GM12878 (cell line): ENCODE measurements at regions not wholly inside any gene's neighbourhood (a gene's known extent, or its start where the extent isn't known, plus 50 kb on each side); places are given as distances from the start of the nearest gene placed in this dataset.

Source experiments
- IKZF2 ChIP-seq, 2 experiments: fragments of 450-650 bp; IDR thresholded peaks; 2 replicates each; pipeline ENCODE4 v1.6.1; 2017; ENCODE audit warnings: mild to moderate bottlenecking in 2 of 2, moderate library complexity in 2 of 2
- ZBTB33 ChIP-seq: fragments of 450-650 bp; IDR thresholded peaks from 2 replicates; pipeline ENCODE4 v1.6.1; 2017; ENCODE audit warnings: mild to moderate bottlenecking
- TF ChIP-seq, protein P1 (sequence below): IDR thresholded peaks from 2 replicates; pipeline ENCODE4 v1.6.1; 2012; ENCODE audit warnings: improper control_type of control experiment, low read depth, low read length; ENCODE audit not compliant: insufficient replicate concordance
- TF ChIP-seq, protein P2 (sequence below): IDR thresholded peaks from 2 replicates; pipeline ENCODE4 v1.6.1; 2012; ENCODE audit warnings: low read length, inconsistent platforms

GRCh38 chr5:54766748-54767147 is 218.6 kb downstream of the ESM1 start (continued):
- no peak for TF ChIP-seq ZBTB33
- TF ChIP-seq, protein P1, sequence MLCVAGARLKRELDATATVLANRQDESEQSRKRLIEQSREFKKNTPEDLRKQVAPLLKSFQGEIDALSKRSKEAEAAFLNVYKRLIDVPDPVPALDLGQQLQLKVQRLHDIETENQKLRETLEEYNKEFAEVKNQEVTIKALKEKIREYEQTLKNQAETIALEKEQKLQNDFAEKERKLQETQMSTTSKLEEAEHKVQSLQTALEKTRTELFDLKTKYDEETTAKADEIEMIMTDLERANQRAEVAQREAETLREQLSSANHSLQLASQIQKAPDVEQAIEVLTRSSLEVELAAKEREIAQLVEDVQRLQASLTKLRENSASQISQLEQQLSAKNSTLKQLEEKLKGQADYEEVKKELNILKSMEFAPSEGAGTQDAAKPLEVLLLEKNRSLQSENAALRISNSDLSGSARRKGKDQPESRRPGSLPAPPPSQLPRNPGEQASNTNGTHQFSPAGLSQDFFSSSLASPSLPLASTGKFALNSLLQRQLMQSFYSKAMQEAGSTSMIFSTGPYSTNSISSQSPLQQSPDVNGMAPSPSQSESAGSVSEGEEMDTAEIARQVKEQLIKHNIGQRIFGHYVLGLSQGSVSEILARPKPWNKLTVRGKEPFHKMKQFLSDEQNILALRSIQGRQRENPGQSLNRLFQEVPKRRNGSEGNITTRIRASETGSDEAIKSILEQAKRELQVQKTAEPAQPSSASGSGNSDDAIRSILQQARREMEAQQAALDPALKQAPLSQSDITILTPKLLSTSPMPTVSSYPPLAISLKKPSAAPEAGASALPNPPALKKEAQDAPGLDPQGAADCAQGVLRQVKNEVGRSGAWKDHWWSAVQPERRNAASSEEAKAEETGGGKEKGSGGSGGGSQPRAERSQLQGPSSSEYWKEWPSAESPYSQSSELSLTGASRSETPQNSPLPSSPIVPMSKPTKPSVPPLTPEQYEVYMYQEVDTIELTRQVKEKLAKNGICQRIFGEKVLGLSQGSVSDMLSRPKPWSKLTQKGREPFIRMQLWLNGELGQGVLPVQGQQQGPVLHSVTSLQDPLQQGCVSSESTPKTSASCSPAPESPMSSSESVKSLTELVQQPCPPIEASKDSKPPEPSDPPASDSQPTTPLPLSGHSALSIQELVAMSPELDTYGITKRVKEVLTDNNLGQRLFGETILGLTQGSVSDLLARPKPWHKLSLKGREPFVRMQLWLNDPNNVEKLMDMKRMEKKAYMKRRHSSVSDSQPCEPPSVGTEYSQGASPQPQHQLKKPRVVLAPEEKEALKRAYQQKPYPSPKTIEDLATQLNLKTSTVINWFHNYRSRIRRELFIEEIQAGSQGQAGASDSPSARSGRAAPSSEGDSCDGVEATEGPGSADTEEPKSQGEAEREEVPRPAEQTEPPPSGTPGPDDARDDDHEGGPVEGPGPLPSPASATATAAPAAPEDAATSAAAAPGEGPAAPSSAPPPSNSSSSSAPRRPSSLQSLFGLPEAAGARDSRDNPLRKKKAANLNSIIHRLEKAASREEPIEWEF, result no peak
- TF ChIP-seq, protein P2, sequence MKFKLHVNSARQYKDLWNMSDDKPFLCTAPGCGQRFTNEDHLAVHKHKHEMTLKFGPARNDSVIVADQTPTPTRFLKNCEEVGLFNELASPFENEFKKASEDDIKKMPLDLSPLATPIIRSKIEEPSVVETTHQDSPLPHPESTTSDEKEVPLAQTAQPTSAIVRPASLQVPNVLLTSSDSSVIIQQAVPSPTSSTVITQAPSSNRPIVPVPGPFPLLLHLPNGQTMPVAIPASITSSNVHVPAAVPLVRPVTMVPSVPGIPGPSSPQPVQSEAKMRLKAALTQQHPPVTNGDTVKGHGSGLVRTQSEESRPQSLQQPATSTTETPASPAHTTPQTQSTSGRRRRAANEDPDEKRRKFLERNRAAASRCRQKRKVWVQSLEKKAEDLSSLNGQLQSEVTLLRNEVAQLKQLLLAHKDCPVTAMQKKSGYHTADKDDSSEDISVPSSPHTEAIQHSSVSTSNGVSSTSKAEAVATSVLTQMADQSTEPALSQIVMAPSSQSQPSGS, result no peak
- TF ChIP-seq IKZF2 (IDR thresholded peaks at IDR 0.05), result no peak
